K562 (cell line): ENCODE measurements at regions not wholly inside any gene's neighbourhood (a gene's known extent, or its start where the extent isn't known, plus 50 kb on each side); places are given as distances from the start of the nearest gene placed in this dataset.
"Not testable (repeated sequence)": the region's sequence is repeated elsewhere in the genome, so short reads cannot be mapped to it uniquely, and the experiment has no call there.

ENCODE experiments used
- BCLAF1 ChIP-seq, 2 experiments: fragments of 450-650 bp in 1 of 2; IDR thresholded peaks; 2 replicates each; pipeline ENCODE4 v1.6.1; 2011 to 2017; ENCODE audit warnings: low read depth in 2 of 2, antibody characterized with exemption in 1 of 2, borderline replicate concordance in 1 of 2, low read length in 1 of 2, mild to moderate bottlenecking in 1 of 2, mixed read lengths in 1 of 2; ENCODE audit not compliant: control insufficient read depth in 1 of 2
- EP300 ChIP-seq: IDR thresholded peaks from 2 replicates; pipeline ENCODE4 v1.6.1; 2012; ENCODE audit warnings: low read length, improper control_type of control experiment
- EZH2 ChIP-seq: IDR thresholded peaks from 2 replicates; pipeline ENCODE4 v1.6.1; 2012; ENCODE audit warnings: low read depth, mild to moderate bottlenecking, inconsistent platforms, low read length, borderline replicate concordance
- GTF2F1 ChIP-seq: IDR thresholded peaks from 2 replicates; pipeline ENCODE4 v1.6.1; 2011; ENCODE audit warnings: low read depth, low read length, improper control_type of control experiment
- JUN ChIP-seq, 2 experiments: sonication (generic) in 1 of 2; formaldehyde crosslinking in 1 of 2; IDR thresholded peaks; 2 replicates each; pipeline versions ENCODE4 v1.6.1 to v1.8.0; 2012 to 2022; ENCODE audit warnings: borderline replicate concordance in 2 of 2, mild to moderate bottlenecking in 2 of 2, improper control_type of control experiment in 1 of 2, low read depth in 1 of 2, low read length in 1 of 2, missing genetic modification reagents in 1 of 2
- NCOA1 ChIP-seq: fragments of 450-650 bp; IDR thresholded peaks from 2 replicates; pipeline ENCODE4 v1.6.1; 2016; ENCODE audit warnings: low read depth
- REST ChIP-seq, 2 experiments: fragments of 450-650 bp; formaldehyde crosslinking in 1 of 2; IDR thresholded peaks; 2 replicates each; pipeline versions ENCODE4 v1.4.0 to v1.6.1; 2014 to 2020; ENCODE audit warnings: mild to moderate bottlenecking in 2 of 2, borderline replicate concordance in 1 of 2, low read depth in 1 of 2
- RFX1 ChIP-seq: fragments of 450-650 bp; IDR thresholded peaks from 2 replicates; pipeline ENCODE4 v1.6.1; 2016; ENCODE audit warnings: mild to moderate bottlenecking, moderate library complexity
- SIX5 ChIP-seq, 2 experiments: IDR thresholded peaks; 2 replicates each; pipeline ENCODE4 v1.6.1; 2011; ENCODE audit warnings: low read length in 2 of 2, borderline replicate concordance in 1 of 2, low read depth in 1 of 2, mild to moderate bottlenecking in 1 of 2, moderate library complexity in 1 of 2; ENCODE audit not compliant: insufficient read depth in 1 of 2
- SMAD1 ChIP-seq: fragments of 150-350 bp; IDR thresholded peaks from 2 replicates; pipeline ENCODE4 v1.6.1; 2014; ENCODE audit warnings: low read length, low read depth; ENCODE audit not compliant: partially characterized antibody
- SMAD3 ChIP-seq: fragments of 450-650 bp; formaldehyde crosslinking; conservative IDR thresholded peaks from 2 replicates; pipeline ENCODE4 v1.4.0; 2020; ENCODE audit warnings: mild to moderate bottlenecking
- TOE1 ChIP-seq, 2 experiments: fragments of 450-650 bp in 1 of 2; sonication (generic) in 1 of 2; formaldehyde crosslinking in 1 of 2; IDR thresholded peaks; 2 replicates each; pipeline versions ENCODE4 v1.7.1 to v1.8.0; 2016 to 2022; ENCODE audit warnings: borderline replicate concordance in 2 of 2, mild to moderate bottlenecking in 2 of 2, antibody characterized with exemption in 1 of 2, inconsistent platforms in 1 of 2, low read depth in 1 of 2, missing genetic modification reagents in 1 of 2, moderate library complexity in 1 of 2
- UBTF ChIP-seq, 2 experiments: IDR thresholded peaks; 2 replicates each; pipeline ENCODE4 v1.6.1; 2012; ENCODE audit warnings: improper control_type of control experiment in 2 of 2, low read depth in 2 of 2, low read length in 2 of 2, borderline replicate concordance in 1 of 2
- ZC3H8 ChIP-seq: fragments of 450-650 bp; IDR thresholded peaks from 2 replicates; pipeline ENCODE4 v1.6.1; 2017

GRCh38 chr15:87463956-87464355 lies 792.6 kb downstream of the NTRK3 start:
- TF ChIP-seq EZH2; UBTF (IDR thresholded peaks at IDR 0.05; ENCODE audit: borderline replicate concordance in 1 of 2, low read depth in 2 of 2, low read length in 2 of 2); GTF2F1; EP300; RFX1; SIX5 (IDR thresholded peaks at IDR 0.05; ENCODE audit: borderline replicate concordance in 1 of 2, insufficient read depth in 1 of 2, low read depth in 1 of 2, low read length in 2 of 2); BCLAF1 (IDR thresholded peaks at IDR 0.05; ENCODE audit: borderline replicate concordance in 1 of 2, control insufficient read depth in 1 of 2, low read depth in 2 of 2, low read length in 1 of 2); NCOA1; REST (IDR thresholded peaks at IDR 0.05; ENCODE audit: borderline replicate concordance); REST (CRISPR knock-in tag; IDR thresholded peaks at IDR 0.05; ENCODE audit: low read depth); ZC3H8; TOE1 (IDR thresholded peaks at IDR 0.05; ENCODE audit: borderline replicate concordance); TOE1 (CRISPR knock-in tag; IDR thresholded peaks at IDR 0.05; ENCODE audit: borderline replicate concordance, low read depth); SMAD3; JUN (IDR thresholded peaks at IDR 0.05; ENCODE audit: borderline replicate concordance, low read depth, low read length); JUN (CRISPR knock-in tag; IDR thresholded peaks at IDR 0.05; ENCODE audit: borderline replicate concordance); SMAD1: not testable (repeated sequence)
